Smooth muscle cell (in vitro differentiated cells): ENCODE measurements at regions not wholly inside any gene's neighbourhood (a gene's known extent, or its start where the extent isn't known, plus 50 kb on each side); places are given as distances from the start of the nearest gene placed in this dataset.

Experiments
- DNase-seq: peaks from one replicate; lab custom pipeline; 2025; ENCODE audit not compliant: unreplicated experiment; lab: John Stamatoyannopoulos, UW
- H2AFZ ChIP-seq: fragments of 200-600 bp; sonication (generic); 2 replicates; pipeline ENCODE4 v1.6.0; 2016; ENCODE audit warnings: antibody characterized with exemption, low read depth, mild to moderate bottlenecking
- H3F3A ChIP-seq: fragments of 200-600 bp; sonication (generic); 2 replicates; pipeline ENCODE4 v1.6.0; 2017; ENCODE audit warnings: antibody characterized with exemption, low read depth
- H3K27ac ChIP-seq: fragments of 200-600 bp; sonication (generic); 2 replicates; pipeline ENCODE4 v1.5.1; 2016; ENCODE audit warnings: low read depth, mild to moderate bottlenecking
- H3K27me3 ChIP-seq: fragments of 200-600 bp; sonication (generic); 2 replicates; pipeline ENCODE4 v1.6.1; 2016; ENCODE audit warnings: low read depth, mild to moderate bottlenecking
- H3K36me3 ChIP-seq: fragments of 200-600 bp; sonication (generic); 2 replicates; pipeline ENCODE4 v1.5.1; 2016; ENCODE audit warnings: low read depth
- H3K4me1 ChIP-seq: fragments of 200-600 bp; sonication (generic); 2 replicates; pipeline ENCODE4 v1.5.1; 2016; ENCODE audit warnings: low read depth
- H3K4me2 ChIP-seq: fragments of 200-600 bp; sonication (generic); 2 replicates; pipeline ENCODE4 v1.6.0; 2016; ENCODE audit warnings: mild to moderate bottlenecking
- H3K4me3 ChIP-seq: fragments of 200-600 bp; sonication (generic); 2 replicates; pipeline ENCODE4 v1.5.1; 2016; ENCODE audit warnings: mild to moderate bottlenecking
- H3K79me2 ChIP-seq: fragments of 200-600 bp; sonication (generic); 2 replicates; pipeline ENCODE4 v1.6.0; 2016; ENCODE audit warnings: low read depth, mild to moderate bottlenecking
- H3K9ac ChIP-seq: fragments of 200-600 bp; sonication (generic); 2 replicates; pipeline ENCODE4 v1.6.0; 2016; ENCODE audit warnings: low read depth
- H3K9me3 ChIP-seq: fragments of 200-600 bp; sonication (generic); replicated peaks from 2 replicates; pipeline ENCODE4 v1.5.1; 2016; ENCODE audit warnings: low read depth
- H4K20me1 ChIP-seq: fragments of 200-600 bp; sonication (generic); 2 replicates; pipeline ENCODE4 v1.6.0; 2016; ENCODE audit warnings: low read depth
- CTCF ChIP-seq: fragments of 200-600 bp; sonication (generic); IDR thresholded peaks from 2 replicates; pipeline ENCODE4 v1.5.1; 2017; ENCODE audit warnings: borderline replicate concordance, mild to moderate bottlenecking, antibody characterized with exemption; ENCODE audit not compliant: insufficient read depth, poor library complexity, severe bottlenecking
- whole genome bisulfite sequencing: methylation state at CpG from one replicate; pipeline ENCODE4 v1.1.7; 2016; ENCODE audit warnings: low lambda C conversion rate; 5-methylcytosine and 5-hydroxymethylcytosine counted together

- no peaks in the 10 kb centered on the region for H4K20me1 ChIP-seq
- H3K27ac ChIP-seq: peak overlapping the region; percentile 79
- no peaks in the 10 kb centered on the region for H3K79me2 ChIP-seq
- WGBS: 68% methylated on average over 7 of the region's 7 CpGs
- peak overlapping the region; percentile 40 for H3K9ac ChIP-seq
- H3K9me3 ChIP-seq: no peaks in the 10 kb centered on the region
- peaks cover 19% of the 10 kb centered on the region for H3K4me1 ChIP-seq
- H3K36me3 ChIP-seq: no peaks in the 10 kb centered on the region
- no peak for TF ChIP-seq CTCF
- H3K4me3 ChIP-seq: no peak overlapping the region
- DNase-seq: no peak
- no peaks in the 10 kb centered on the region for H3F3A ChIP-seq
- H3K4me2 ChIP-seq: no peak overlapping the region
- no peak overlapping the region for H2AFZ ChIP-seq
- no peaks in the 10 kb centered on the region for H3K27me3 ChIP-seq
Observed at GRCh38 chr12:115149685-115150378, 465.9 kb upstream of the TBX3 start.

- no peak for TF ChIP-seq CTCF
- no peak overlapping the region for H3K9ac ChIP-seq
- WGBS: 71% methylated on average over 2 of the region's 2 CpGs
Observed at GRCh38 chr12:115149279-115149678, 465.3 kb upstream of the TBX3 start.

GRCh38 chr12:115147916-115148315 lies 463.9 kb upstream of the TBX3 start:
- Histone ChIP-seq H3K9ac (no peak overlapping the region), H3K4me3 (no peak overlapping the region), H3K4me2 (no peak overlapping the region), H3K27ac (no peak overlapping the region), H3K79me2 (no peaks in the 10 kb centered on the region), H3K9me3 (no peaks in the 10 kb centered on the region), H3F3A (no peaks in the 10 kb centered on the region), H3K36me3 (no peaks in the 10 kb centered on the region), H3K4me1 (peaks cover 21% of the 10 kb centered on the region), H4K20me1 (no peaks in the 10 kb centered on the region), H2AFZ (no peak overlapping the region), H3K27me3 (no peaks in the 10 kb centered on the region)
- DNase-seq: no peak
- WGBS: 59% methylated on average over 2 of the region's 2 CpGs
- TF ChIP-seq CTCF: no peak

More at GRCh38 chr12:115149279-115149678, 465.3 kb upstream of the TBX3 start:
- Histone ChIP-seq H3K79me2 (no peaks in the 10 kb centered on the region), H3K27ac (peak overlapping the region; percentile 79), H3K4me3 (no peak overlapping the region), H3F3A (no peaks in the 10 kb centered on the region), H2AFZ (no peak overlapping the region), H3K9me3 (no peaks in the 10 kb centered on the region), H3K36me3 (no peaks in the 10 kb centered on the region), H3K4me2 (no peak overlapping the region), H3K4me1 (peaks cover 21% of the 10 kb centered on the region), H4K20me1 (no peaks in the 10 kb centered on the region), H3K27me3 (no peaks in the 10 kb centered on the region)
- no peak for DNase-seq

GRCh38 chr12:115146453-115146852 lies 462.5 kb upstream of the TBX3 start:
- WGBS: 80% methylated on average over 2 of the region's 2 CpGs
- H3K79me2 ChIP-seq: no peaks in the 10 kb centered on the region
- H3K27ac ChIP-seq: no peak overlapping the region
- no peak overlapping the region for H2AFZ ChIP-seq
- no peaks in the 10 kb centered on the region for H3K9me3 ChIP-seq
- TF ChIP-seq CTCF: no peak
- H3K4me3 ChIP-seq: no peak overlapping the region
- H3K27me3 ChIP-seq: no peaks in the 10 kb centered on the region
- no peaks in the 10 kb centered on the region for H3F3A ChIP-seq
- H3K36me3 ChIP-seq: no peaks in the 10 kb centered on the region
- DNase-seq: no peak
- H3K9ac ChIP-seq: no peak overlapping the region
- H3K4me1 ChIP-seq: peaks cover 21% of the 10 kb centered on the region
- no peak overlapping the region for H3K4me2 ChIP-seq
- H4K20me1 ChIP-seq: no peaks in the 10 kb centered on the region
